Common myeloid progenitor, CD34-positive (primary cell): ENCODE measurements at regions not wholly inside any gene's neighbourhood (a gene's known extent, or its start where the extent isn't known, plus 50 kb on each side); places are given as distances from the start of the nearest gene placed in this dataset.
A peak's percentile ranks its signal among the peaks of the same experiment; 100 is the strongest.

Experiments
- CTCF ChIA-PET: fragments of 350-600 bp; sonication (Branson Sonifier 250); formaldehyde crosslinking; loops from one replicate; lab custom pipeline; 2021; ENCODE audit warnings: antibody characterized with exemption; lab: Charles Lee
- POLR2A ChIA-PET: fragments of 350-600 bp; sonication (Branson Sonifier 250); formaldehyde crosslinking; loops from one replicate; lab custom pipeline; 2021; ENCODE audit warnings: antibody characterized with exemption; lab: Charles Lee
- DNase-seq, 3 donors: peaks; one replicate each; pipeline versions ENCODE4 v3.0.0 to v3.0.0-alpha.2; 2013
- H3K27ac ChIP-seq, 2 experiments: 1 replicate in 1 of 2; 2 replicates in 1 of 2; pipeline ENCODE4 v1.7.0; 2013; ENCODE audit warnings: inconsistent platforms in 2 of 2, low read length in 2 of 2, mild to moderate bottlenecking in 2 of 2, low read depth in 1 of 2, moderate library complexity in 1 of 2; ENCODE audit not compliant: severe bottlenecking in 2 of 2, insufficient read depth in 1 of 2, poor library complexity in 1 of 2
- H3K27me3 ChIP-seq, 5 experiments: replicated peaks in 2 of 5; 1 replicate in 3 of 5; 2 replicates in 2 of 5; pipeline versions ENCODE4 v1.6.1 to v1.7.0; 2013; ENCODE audit warnings: low read length in 4 of 5, mild to moderate bottlenecking in 2 of 5, moderate library complexity in 2 of 5, inconsistent platforms in 1 of 5; ENCODE audit not compliant: insufficient read depth in 5 of 5, control insufficient read depth in 4 of 5
- H3K36me3 ChIP-seq, 4 experiments: 1 replicate in 2 of 4; 2 replicates in 2 of 4; pipeline versions ENCODE4 v1.6.1 to v1.7.0; 2013; ENCODE audit warnings: low read length in 3 of 4, control low read depth in 1 of 4, mild to moderate bottlenecking in 1 of 4; ENCODE audit not compliant: control insufficient read depth in 4 of 4, insufficient read depth in 4 of 4
- H3K4me1 ChIP-seq, 4 experiments: 1 replicate in 3 of 4; 2 replicates in 1 of 4; pipeline versions ENCODE4 v1.6.1 to v1.7.1; 2013; ENCODE audit warnings: low read length in 3 of 4, mild to moderate bottlenecking in 3 of 4, control low read depth in 1 of 4, inconsistent platforms in 1 of 4, moderate library complexity in 1 of 4; ENCODE audit not compliant: control insufficient read depth in 4 of 4, insufficient read depth in 4 of 4; ENCODE audit errors: control extremely low read depth in 1 of 4
- H3K4me3 ChIP-seq, 7 experiments: 1 replicate in 4 of 7; 2 replicates in 3 of 7; pipeline versions ENCODE4 v1.5.1 to v1.7.0; 2013; ENCODE audit warnings: mild to moderate bottlenecking in 7 of 7, low read length in 6 of 7, moderate library complexity in 6 of 7, inconsistent platforms in 2 of 7, low read depth in 2 of 7, control low read depth in 1 of 7; ENCODE audit not compliant: insufficient read depth in 4 of 7, control insufficient read depth in 1 of 7; ENCODE audit errors: extremely low read depth in 1 of 7
- H3K9me3 ChIP-seq, 5 experiments: 1 replicate in 4 of 5; 2 replicates in 1 of 5; pipeline versions ENCODE4 v1.6.1 to v1.7.1; 2013; ENCODE audit warnings: low read length in 4 of 5, mild to moderate bottlenecking in 2 of 5, inconsistent platforms in 1 of 5, low read depth in 1 of 5, moderate library complexity in 1 of 5; ENCODE audit not compliant: control insufficient read depth in 4 of 5, insufficient read depth in 2 of 5; ENCODE audit errors: control extremely low read depth in 1 of 5
- WGBS: methylation state at CpG from one replicate; pipeline ENCODE4 v1.1.5; 2013; ENCODE audit not compliant: insufficient coverage; 5-methylcytosine and 5-hydroxymethylcytosine counted together

DNA sequence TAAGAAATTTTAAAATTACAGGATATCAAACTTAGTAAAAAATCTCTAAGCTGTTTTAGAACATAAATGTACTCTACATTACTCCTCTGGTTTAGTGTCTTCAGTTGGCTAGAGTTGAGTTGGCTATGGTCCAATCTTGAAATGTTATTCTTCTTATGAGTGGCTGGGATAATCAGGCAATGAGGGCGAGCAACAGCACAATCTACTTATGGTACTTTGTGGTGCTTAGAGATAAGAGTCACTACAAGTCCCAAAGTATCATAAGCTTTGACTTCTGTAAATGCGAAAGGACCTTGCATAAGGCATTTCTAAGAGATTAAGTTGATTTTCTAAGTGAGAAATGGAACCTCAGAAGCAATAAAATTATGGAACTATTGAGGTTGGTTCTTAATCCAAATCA is 361.7 kb downstream of the GPD2 start:
- Histone ChIP-seq H3K36me3 (no peaks in the 10 kb centered on the region), H3K27ac (no peak overlapping the region), H3K4me1 (no peaks in the 10 kb centered on the region), H3K9me3 (no peaks in the 10 kb centered on the region), H3K27me3 (peaks cover 0 to 3% (median 0%) of the 10 kb centered on the region in 5 experiments), H3K4me3 (no peak overlapping the region)
- CTCF ChIA-PET, result no interaction called here
- no CpG with 5 or more reads among the region's 2 CpGs for WGBS
- peak in 1 of 3 donors; percentile 16 for DNase-seq
- POLR2A ChIA-PET, result no interaction called here

DNA sequence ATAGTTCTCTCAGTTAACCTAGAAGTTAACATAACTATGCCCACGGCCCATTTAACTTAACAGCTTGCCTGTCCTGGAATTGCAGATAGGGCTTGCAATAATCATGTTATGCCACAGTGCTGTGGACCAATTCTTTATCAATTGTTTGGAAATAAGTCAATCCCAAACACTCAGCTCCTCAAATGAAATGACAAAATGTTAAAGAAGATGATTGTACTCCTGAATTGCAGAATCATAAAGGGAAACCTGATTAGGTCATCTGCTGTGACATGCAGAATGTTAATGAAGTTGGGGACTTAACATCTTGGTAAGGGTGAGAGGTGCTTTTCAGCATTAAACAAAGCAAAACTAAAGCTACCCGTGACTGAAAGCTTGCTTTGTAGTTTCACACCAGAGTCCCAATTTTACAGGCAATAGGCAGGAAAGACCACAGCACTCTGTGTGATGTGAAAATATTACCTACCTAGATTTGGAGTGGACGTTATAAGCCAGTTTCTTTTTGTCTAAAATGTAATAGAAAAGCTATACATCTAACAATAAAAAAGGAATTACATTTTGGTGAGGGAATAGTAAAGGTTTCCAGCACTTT is 364.0 kb downstream of the GPD2 start:
- DNase-seq, result no peak
- ChIA-PET CTCF (no interaction called here), POLR2A (no interaction called here)
- Histone ChIP-seq H3K9me3 (no peaks in the 10 kb centered on the region), H3K4me1 (no peaks in the 10 kb centered on the region), H3K27ac (no peak overlapping the region), H3K36me3 (no peaks in the 10 kb centered on the region), H3K27me3 (peaks cover 0 to 6% (median 0%) of the 10 kb centered on the region in 5 experiments), H3K4me3 (no peak overlapping the region)
- no CpG with 5 or more reads among the region's 3 CpGs for WGBS

- 88% methylated on average over 4 of the region's 8 CpGs for WGBS
- Histone ChIP-seq H3K36me3 (no peaks in the 10 kb centered on the region), H3K27ac (no peak overlapping the region), H3K4me3 (no peak overlapping the region), H3K27me3 (peaks cover 0 to 6% (median 0%) of the 10 kb centered on the region in 5 experiments), H3K9me3 (no peaks in the 10 kb centered on the region), H3K4me1 (no peaks in the 10 kb centered on the region)
- DNase-seq, result no peak
- ChIA-PET CTCF (interaction anchor here (1.2 kb wide), 1 partner anchor 37 kb away, joined by 3 read pairs; no protein-coding TSS in a partner anchor), POLR2A (no interaction called here)
These were observed 364.7 kb downstream of the GPD2 start for GRCh38 chr2:156800781-156801361.

- DNase-seq, result no peak
- Histone ChIP-seq H3K4me3 (no peak overlapping the region), H3K9me3 (no peaks in the 10 kb centered on the region), H3K27ac (no peak overlapping the region), H3K27me3 (peaks cover 0 to 6% (median 0%) of the 10 kb centered on the region in 5 experiments), H3K4me1 (no peaks in the 10 kb centered on the region), H3K36me3 (no peaks in the 10 kb centered on the region)
- CTCF ChIA-PET, result no interaction called here
- POLR2A ChIA-PET, result no interaction called here
- WGBS, result 51% methylated on average over 7 of the region's 10 CpGs
These were observed 367.1 kb downstream of the GPD2 start for GRCh38 chr2:156803243-156803642.

GRCh38 chr2:156803967-156804366 is 367.8 kb downstream of the GPD2 start:
- ChIA-PET CTCF (no interaction called here), POLR2A (no interaction called here)
- WGBS, result 93% methylated on average over 2 of the region's 5 CpGs
- Histone ChIP-seq H3K27me3 (peaks cover 0 to 6% (median 0%) of the 10 kb centered on the region in 5 experiments), H3K4me1 (no peaks in the 10 kb centered on the region), H3K9me3 (no peaks in the 10 kb centered on the region), H3K4me3 (no peak overlapping the region), H3K27ac (no peak overlapping the region), H3K36me3 (no peaks in the 10 kb centered on the region)
- DNase-seq, result no peak

GRCh38 chr2:156810094-156810493 is 373.9 kb downstream of the GPD2 start:
- H3K4me3 ChIP-seq, result no peak overlapping the region
- ChIA-PET CTCF (interaction anchor here (0.6 to 1.1 kb wide), 2 partner anchors 9 to 1865 kb away, joined by 3 read pairs; no protein-coding TSS in a partner anchor), POLR2A (no interaction called here)
- no peaks in the 10 kb centered on the region for H3K4me1 ChIP-seq
- H3K9me3 ChIP-seq, result no peaks in the 10 kb centered on the region
- H3K27ac ChIP-seq, result no peak overlapping the region
- DNase-seq, result no peak
- WGBS, result 100% methylated on average over 1 of the region's 2 CpGs
- H3K36me3 ChIP-seq, result no peaks in the 10 kb centered on the region
- H3K27me3 ChIP-seq, result no peaks in the 10 kb centered on the region

DNA sequence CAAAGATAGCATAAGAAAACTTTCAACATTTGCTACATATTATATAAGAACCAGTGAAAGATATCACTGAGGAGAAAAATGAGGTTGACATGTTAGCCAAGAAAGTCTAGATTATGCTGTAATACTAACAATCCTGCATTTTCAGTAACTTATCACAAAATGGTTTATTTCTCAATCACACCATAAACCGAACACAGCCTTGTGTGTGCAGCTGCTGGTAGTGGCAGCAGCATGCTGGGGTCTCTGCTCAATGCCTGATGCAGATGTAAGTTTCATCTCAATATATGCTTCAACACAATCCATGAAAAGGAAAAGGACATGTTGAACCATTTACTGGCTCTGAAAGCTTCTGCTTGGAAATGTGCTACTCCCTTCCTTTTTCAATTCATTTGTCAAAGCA is 376.3 kb downstream of the GPD2 start:
- Histone ChIP-seq H3K9me3 (no peaks in the 10 kb centered on the region), H3K36me3 (no peaks in the 10 kb centered on the region), H3K27me3 (no peaks in the 10 kb centered on the region), H3K4me1 (no peaks in the 10 kb centered on the region), H3K27ac (no peak overlapping the region), H3K4me3 (no peak overlapping the region)
- WGBS, result 100% methylated on average over 1 of the region's 1 CpG
- no peak for DNase-seq
- POLR2A ChIA-PET, result no interaction called here
- CTCF ChIA-PET, result no interaction called here
